ENCODE measurements at regions not wholly inside any gene's neighbourhood (a gene's known extent, or its start where the extent isn't known, plus 50 kb on each side); places are given as distances from the start of the nearest gene placed in this dataset.
"Not testable (repeated sequence)": the region's sequence is repeated elsewhere in the genome, so short reads cannot be mapped to it uniquely, and the experiment has no call there.

DNA sequence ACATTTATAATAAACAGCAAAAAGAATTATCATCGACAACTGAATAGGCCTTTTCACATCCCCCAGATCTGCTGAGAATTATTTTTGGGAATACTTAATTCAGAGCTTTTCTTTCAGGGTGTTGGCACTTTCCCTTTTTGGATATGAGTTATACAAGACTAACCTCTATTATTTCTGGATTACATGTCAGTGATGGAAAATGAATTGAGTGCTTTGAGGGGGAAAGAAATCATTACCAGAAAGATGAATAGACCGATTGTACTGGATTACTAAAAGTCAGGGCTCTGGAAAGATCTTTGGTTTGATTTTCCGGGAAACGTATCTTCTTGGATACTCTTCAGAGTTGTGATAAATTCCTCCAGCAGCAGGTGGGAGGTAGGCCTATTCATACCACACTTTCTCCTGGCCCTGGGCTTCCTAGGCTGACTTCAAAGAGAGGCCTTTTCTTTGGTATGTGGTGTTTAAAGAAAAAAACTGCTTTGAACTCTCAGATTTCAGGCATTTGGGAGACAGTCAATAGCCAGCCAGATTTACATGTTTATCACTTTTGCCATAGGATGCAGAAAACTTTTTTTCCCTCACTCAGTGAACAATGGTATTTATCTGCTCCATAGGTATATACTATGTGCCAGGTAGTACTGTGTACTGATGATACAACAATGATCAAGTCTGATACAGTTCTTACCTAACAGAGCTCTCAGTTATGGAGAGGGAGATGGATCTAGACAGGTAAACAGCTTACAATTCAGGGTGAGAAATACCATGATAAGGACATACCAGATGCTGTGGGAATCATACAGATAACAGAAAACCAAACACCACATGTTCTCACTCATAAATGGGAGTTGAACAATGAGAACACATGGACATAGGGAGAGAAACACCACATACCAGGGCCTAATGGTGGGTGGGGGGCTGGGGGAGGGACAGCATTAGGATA, 63.3 kb upstream of the ACTR3 start:
- WGBS, 2 donors, result 62 to 68% methylated on average over 4 of the region's 4 CpGs
- H3K9me3 ChIP-seq, result no peaks in the 10 kb centered on the region
- ATAC-seq (peak; percentile 9), DNase-seq (no peak)
- H3K4me1 ChIP-seq, result peaks cover 6% of the 10 kb centered on the region
- H3K27me3 ChIP-seq, result no peaks in the 10 kb centered on the region
- no peaks in the 10 kb centered on the region for H3K36me3 ChIP-seq (replicated peaks in 1 of 2; ENCODE audit: insufficient read depth in 1 of 2, low read depth in 2 of 2)
- no peak overlapping the region for H3K4me3 ChIP-seq
- intact Hi-C loops (cut with DNase I), result no loop called here
- TF ChIP-seq CTCF (IDR thresholded peaks at IDR 0.05) (no peak), POLR2A (IDR thresholded peaks at IDR 0.05) (no peak)
- H3K27ac ChIP-seq, result no peak overlapping the region

- no peaks in the 10 kb centered on the region for H3K27me3 ChIP-seq
- ATAC-seq, result no peak
- TF ChIP-seq POLR2A (IDR thresholded peaks at IDR 0.05), result no peak
- no peak for TF ChIP-seq CTCF (IDR thresholded peaks at IDR 0.05)
- no peaks in the 10 kb centered on the region for H3K36me3 ChIP-seq (replicated peaks in 1 of 2; ENCODE audit: insufficient read depth in 1 of 2, low read depth in 2 of 2)
- no peak overlapping the region for H3K27ac ChIP-seq
- no peak overlapping the region for H3K4me3 ChIP-seq
- no peaks in the 10 kb centered on the region for H3K4me1 ChIP-seq
- no peaks in the 10 kb centered on the region for H3K9me3 ChIP-seq
- WGBS, 2 donors, result 64 to 78% methylated on average over 4 of the region's 4 CpGs
- intact Hi-C loops (cut with DNase I), result no loop called here
- no peak for DNase-seq
Observed at GRCh38 chr2:113823716-113824595, 65.9 kb upstream of the ACTR3 start.

DNA sequence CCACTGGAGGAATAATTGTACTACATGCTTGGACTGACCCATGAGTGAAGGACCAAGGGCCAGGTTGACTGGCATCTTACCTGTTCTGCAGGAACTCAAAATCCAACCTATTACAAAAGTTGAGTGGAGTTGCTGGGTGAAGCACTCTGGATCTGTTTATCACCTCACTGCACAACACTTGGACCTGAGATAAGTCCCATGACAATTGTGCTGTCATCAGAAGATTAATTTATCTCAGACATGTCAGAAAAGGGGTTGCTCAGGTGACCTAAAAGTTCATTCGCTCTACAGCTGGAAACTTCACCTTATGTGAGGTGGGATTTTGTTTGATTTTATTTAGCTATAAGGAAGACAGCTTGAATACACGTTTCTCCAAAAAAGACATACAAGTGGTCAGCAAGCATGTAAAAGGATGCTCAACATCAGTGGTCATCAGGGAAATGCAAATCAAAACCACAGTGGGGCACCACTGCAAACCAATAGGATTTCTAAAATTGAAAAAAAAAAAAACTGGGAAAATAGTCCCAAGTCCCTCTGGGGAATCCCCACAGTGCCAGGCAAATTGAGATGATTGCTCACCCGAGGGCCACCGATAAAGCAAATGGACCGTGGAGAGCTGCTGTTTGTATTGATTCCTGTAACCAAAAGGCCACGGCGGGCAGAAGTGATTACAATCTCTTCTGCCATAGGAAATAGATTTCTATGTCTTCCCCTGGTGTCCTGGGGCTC, 65.8 kb upstream of the SLC35F5 start:
- ATAC-seq (no peak), DNase-seq (no peak)
- intact Hi-C loops (cut with DNase I), result no loop called here
- Histone ChIP-seq H3K27me3 (no peaks in the 10 kb centered on the region), H3K4me1 (peaks cover 12% of the 10 kb centered on the region), H3K4me3 (no peak overlapping the region), H3K9me3 (no peaks in the 10 kb centered on the region), H3K27ac (no peak overlapping the region), H3K36me3 (replicated peaks in 1 of 2; ENCODE audit: insufficient read depth in 1 of 2, low read depth in 2 of 2) (no peaks in the 10 kb centered on the region)
- 74 to 75% methylated on average over 7 of the region's 7 CpGs for WGBS, 2 donors
- TF ChIP-seq CTCF (IDR thresholded peaks at IDR 0.05), result no peak
- TF ChIP-seq POLR2A (IDR thresholded peaks at IDR 0.05), result no peak

GRCh38 chr2:113818382-113818951, 62.0 kb upstream of the SLC35F5 start:
- DNase-seq, result peak; percentile 60 to 81 (median 79)
- intact Hi-C loops (cut with DNase I), result no loop called here
- no peak overlapping the region for H3K4me3 ChIP-seq
- H3K27ac ChIP-seq, result peak overlapping the region; percentile 22 to 74 (median 56)
- H3K27me3 ChIP-seq, result no peaks in the 10 kb centered on the region
- TF ChIP-seq CTCF (IDR thresholded peaks at IDR 0.05), result no peak
- no peak for TF ChIP-seq POLR2A (IDR thresholded peaks at IDR 0.05)
- H3K4me1 ChIP-seq, result peaks cover 12% of the 10 kb centered on the region
- ATAC-seq, result peak; percentile 92
- no peaks in the 10 kb centered on the region for H3K36me3 ChIP-seq (replicated peaks in 1 of 2; ENCODE audit: insufficient read depth in 1 of 2, low read depth in 2 of 2)
- no peaks in the 10 kb centered on the region for H3K9me3 ChIP-seq
- WGBS, 2 donors, result 12 to 16% methylated on average over 10 of the region's 10 CpGs

- H3K36me3 ChIP-seq (replicated peaks in 1 of 2; ENCODE audit: insufficient read depth in 1 of 2, low read depth in 2 of 2); DNase-seq; H3K9me3 ChIP-seq; H3K4me1 ChIP-seq; ATAC-seq; H3K4me3 ChIP-seq; H3K27ac ChIP-seq; intact Hi-C loops (cut with DNase I); H3K27me3 ChIP-seq: not testable (repeated sequence)
- WGBS, 2 donors, result 85 to 96% methylated on average over 3 of the region's 3 CpGs
Observed at GRCh38 chr2:113813396-113813795, 57.0 kb upstream of the SLC35F5 start.

All from body of pancreas (tissue), 4 donors.